Ishikawa (cell line): ENCODE measurements at regions not wholly inside any gene's neighbourhood (a gene's known extent, or its start where the extent isn't known, plus 50 kb on each side); places are given as distances from the start of the nearest gene placed in this dataset.

Experiments used
- CEBPB ChIP-seq: IDR thresholded peaks from 2 replicates; pipeline ENCODE4 v1.6.1; 2012
- CREB1 ChIP-seq: IDR thresholded peaks from 2 replicates; pipeline ENCODE4 v1.6.1; 2012; ENCODE audit warnings: low read depth
- EGR1 ChIP-seq: IDR thresholded peaks from 2 replicates; pipeline ENCODE4 v1.6.1; 2012
- EP300 ChIP-seq: IDR thresholded peaks from 2 replicates; pipeline ENCODE4 v1.6.1; 2012; ENCODE audit warnings: borderline replicate concordance
- FOXM1 ChIP-seq: IDR thresholded peaks from 2 replicates; pipeline ENCODE4 v1.6.1; 2012; ENCODE audit warnings: low read depth, borderline replicate concordance
- NFIC ChIP-seq: IDR thresholded peaks from 2 replicates; pipeline ENCODE4 v1.6.1; 2012
- RAD21 ChIP-seq: IDR thresholded peaks from 2 replicates; pipeline ENCODE4 v1.6.1; 2012; ENCODE audit warnings: low read depth
- TAF1 ChIP-seq: IDR thresholded peaks from 2 replicates; pipeline ENCODE4 v1.6.1; 2012; ENCODE audit warnings: low read depth, mild to moderate bottlenecking
- TCF12 ChIP-seq: IDR thresholded peaks from 2 replicates; pipeline ENCODE4 v1.6.1; 2012; ENCODE audit warnings: low read depth
- TEAD4 ChIP-seq: IDR thresholded peaks from 2 replicates; pipeline ENCODE4 v1.6.1; 2012
- YY1 ChIP-seq: IDR thresholded peaks from 2 replicates; pipeline ENCODE4 v1.6.1; 2012; ENCODE audit warnings: low read depth
- ZBTB7A ChIP-seq: IDR thresholded peaks from 2 replicates; pipeline ENCODE4 v1.6.1; 2012; ENCODE audit warnings: low read depth
- TF ChIP-seq, protein P1 (sequence below): IDR thresholded peaks from 2 replicates; pipeline ENCODE4 v1.6.1; 2012
- TF ChIP-seq, protein P2 (sequence below): IDR thresholded peaks from 2 replicates; pipeline ENCODE4 v1.6.1; 2012; ENCODE audit warnings: low read depth, mild to moderate bottlenecking
- TF ChIP-seq, protein P3 (sequence below): IDR thresholded peaks from 2 replicates; pipeline ENCODE4 v1.6.1; 2012

DNA sequence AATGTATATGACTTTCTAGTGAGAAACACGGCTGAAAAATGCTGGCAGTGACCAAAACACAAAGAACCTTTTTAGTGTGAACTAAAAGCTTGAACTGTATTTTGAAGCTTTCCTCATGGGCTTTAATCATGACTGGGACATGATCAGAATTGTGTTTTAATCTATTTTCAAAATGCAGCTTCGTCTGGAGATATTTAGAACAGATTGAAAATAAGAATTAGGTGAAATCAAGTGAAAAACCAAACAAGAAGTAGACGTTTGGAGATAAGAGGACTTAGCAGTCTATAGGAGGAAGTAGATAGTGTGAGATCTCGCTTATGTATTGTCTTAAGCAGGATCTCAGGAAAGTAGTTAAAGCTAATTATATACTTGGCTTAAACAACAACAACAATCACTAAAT lies 865.4 kb upstream of the MBL2 start:
- TF ChIP-seq RAD21 (no peak), CEBPB (no peak), EGR1 (no peak)
- TF ChIP-seq, protein P1, sequence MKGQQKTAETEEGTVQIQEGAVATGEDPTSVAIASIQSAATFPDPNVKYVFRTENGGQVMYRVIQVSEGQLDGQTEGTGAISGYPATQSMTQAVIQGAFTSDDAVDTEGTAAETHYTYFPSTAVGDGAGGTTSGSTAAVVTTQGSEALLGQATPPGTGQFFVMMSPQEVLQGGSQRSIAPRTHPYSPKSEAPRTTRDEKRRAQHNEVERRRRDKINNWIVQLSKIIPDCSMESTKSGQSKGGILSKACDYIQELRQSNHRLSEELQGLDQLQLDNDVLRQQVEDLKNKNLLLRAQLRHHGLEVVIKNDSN, result no peak

DNA sequence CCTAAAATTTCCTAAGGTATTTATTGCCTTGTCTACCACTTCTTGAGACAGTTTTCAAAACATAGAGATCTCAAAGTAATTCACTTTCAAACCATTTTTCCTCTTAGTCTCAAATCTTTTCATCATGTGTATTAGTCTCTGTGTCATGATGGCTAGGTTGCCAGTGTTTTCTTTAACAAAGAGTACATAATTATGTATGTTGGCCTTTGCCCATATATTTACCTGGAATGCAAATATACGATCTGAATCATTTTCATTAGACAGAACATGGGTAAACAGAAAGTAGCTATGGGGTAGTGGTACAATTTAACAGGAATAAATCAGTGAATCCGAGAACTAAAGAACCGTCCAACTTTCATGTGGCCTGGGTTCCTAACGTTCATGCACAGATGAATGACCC lies 852.1 kb upstream of the MBL2 start:
- TF ChIP-seq NFIC (no peak), FOXM1 (no peak), TCF12 (no peak), EGR1 (no peak), EP300 (no peak), TEAD4 (no peak), TAF1 (no peak)
- TF ChIP-seq, protein P2, sequence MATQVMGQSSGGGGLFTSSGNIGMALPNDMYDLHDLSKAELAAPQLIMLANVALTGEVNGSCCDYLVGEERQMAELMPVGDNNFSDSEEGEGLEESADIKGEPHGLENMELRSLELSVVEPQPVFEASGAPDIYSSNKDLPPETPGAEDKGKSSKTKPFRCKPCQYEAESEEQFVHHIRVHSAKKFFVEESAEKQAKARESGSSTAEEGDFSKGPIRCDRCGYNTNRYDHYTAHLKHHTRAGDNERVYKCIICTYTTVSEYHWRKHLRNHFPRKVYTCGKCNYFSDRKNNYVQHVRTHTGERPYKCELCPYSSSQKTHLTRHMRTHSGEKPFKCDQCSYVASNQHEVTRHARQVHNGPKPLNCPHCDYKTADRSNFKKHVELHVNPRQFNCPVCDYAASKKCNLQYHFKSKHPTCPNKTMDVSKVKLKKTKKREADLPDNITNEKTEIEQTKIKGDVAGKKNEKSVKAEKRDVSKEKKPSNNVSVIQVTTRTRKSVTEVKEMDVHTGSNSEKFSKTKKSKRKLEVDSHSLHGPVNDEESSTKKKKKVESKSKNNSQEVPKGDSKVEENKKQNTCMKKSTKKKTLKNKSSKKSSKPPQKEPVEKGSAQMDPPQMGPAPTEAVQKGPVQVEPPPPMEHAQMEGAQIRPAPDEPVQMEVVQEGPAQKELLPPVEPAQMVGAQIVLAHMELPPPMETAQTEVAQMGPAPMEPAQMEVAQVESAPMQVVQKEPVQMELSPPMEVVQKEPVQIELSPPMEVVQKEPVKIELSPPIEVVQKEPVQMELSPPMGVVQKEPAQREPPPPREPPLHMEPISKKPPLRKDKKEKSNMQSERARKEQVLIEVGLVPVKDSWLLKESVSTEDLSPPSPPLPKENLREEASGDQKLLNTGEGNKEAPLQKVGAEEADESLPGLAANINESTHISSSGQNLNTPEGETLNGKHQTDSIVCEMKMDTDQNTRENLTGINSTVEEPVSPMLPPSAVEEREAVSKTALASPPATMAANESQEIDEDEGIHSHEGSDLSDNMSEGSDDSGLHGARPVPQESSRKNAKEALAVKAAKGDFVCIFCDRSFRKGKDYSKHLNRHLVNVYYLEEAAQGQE, result no peak
- TF ChIP-seq, protein P3, sequence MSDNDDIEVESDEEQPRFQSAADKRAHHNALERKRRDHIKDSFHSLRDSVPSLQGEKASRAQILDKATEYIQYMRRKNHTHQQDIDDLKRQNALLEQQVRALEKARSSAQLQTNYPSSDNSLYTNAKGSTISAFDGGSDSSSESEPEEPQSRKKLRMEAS, result no peak

DNA sequence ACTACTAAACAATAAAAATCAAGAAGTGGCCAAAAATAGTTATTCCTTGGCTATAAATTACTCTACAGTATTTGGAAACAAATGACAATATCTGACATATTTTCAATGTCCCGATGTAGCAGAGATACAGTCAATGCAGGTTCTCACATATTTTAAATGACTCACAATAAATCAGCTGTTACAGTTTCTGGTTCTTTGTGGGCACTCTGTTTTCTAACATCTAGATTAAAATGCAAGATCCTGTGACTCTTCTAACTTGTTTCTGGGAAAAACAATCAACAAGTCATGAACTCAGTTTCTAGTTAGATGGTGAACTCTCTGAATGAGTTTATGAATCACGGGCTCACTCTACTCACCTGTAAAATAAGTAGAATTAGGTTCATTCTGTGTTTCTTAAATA lies 849.6 kb upstream of the MBL2 start:
- TF ChIP-seq ZBTB7A (no peak), EP300 (no peak), TAF1 (no peak)
- TF ChIP-seq, protein P1, result no peak

DNA sequence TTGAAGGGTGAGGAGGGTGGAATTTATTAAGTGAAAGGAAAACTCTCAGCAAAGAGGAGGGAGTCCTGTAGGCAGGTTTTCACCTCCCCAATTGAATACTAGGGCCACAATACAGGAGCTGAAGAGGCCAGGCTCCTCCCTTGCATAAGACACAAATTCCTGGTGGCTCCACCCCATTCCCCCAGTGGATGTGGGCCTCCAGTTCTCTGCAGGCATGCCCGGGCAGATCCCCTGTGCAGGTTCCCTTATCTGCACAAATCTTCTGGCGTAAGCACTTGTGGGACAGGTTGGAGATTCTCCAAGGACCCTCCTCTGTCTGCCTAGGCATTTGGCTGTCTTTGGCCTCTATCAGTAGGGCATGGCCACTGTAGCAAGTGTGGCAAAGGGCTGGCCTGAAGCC lies 847.1 kb upstream of the MBL2 start:
- TF ChIP-seq, protein P3, result no peak
- TF ChIP-seq CREB1 (no peak), EGR1 (no peak), TEAD4 (no peak), EP300 (no peak), FOXM1 (no peak), YY1 (no peak), TCF12 (no peak), NFIC (no peak), TAF1 (no peak), CEBPB (no peak), RAD21 (no peak)
- TF ChIP-seq, protein P2, result no peak
- TF ChIP-seq, protein P1, result no peak

DNA sequence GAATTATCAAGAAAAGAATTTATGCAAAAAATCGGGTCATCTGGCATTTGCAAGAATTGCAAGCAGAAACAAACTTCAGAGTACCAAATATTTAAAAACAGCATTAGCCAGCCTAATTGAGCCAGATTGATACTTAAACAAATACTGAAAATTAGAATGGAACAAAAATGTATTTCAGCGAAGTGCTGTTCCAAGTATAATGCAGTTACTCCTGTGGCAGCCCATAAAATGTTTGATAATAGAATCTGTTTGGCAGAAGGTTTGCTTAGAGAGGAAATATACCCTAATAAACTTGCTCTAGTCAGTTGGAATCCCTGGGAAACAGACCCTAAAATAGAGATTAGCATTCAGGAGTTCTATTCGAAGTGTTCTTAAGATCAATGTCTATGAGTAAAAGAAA lies 835.1 kb upstream of the MBL2 start:
- TF ChIP-seq CEBPB, result no peak
- TF ChIP-seq YY1, result no peak
- no peak for TF ChIP-seq EP300

DNA sequence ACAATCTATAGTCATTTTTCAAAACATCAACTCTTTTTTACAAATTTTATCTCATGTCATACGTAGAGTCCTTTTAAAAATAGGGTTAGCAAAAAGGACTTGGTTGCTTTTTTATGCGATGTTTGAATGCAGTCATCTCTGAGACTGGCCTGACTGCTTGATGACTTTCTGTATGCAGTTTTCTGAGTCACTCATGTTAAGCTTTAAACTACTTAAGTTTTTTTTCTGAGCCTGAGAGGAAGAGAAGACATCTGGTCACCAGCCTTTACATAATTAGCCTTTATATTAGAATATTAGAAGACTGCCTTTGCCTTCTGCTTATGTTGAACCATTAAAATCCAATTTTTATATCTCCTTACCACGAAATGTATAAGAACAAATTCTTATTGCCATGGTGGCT lies 834.4 kb upstream of the MBL2 start:
- TF ChIP-seq TEAD4, result no peak
- TF ChIP-seq CEBPB, result no peak
- no peak for TF ChIP-seq TAF1
- TF ChIP-seq, protein P1, result no peak
- TF ChIP-seq RAD21, result no peak
- TF ChIP-seq NFIC, result no peak
- no peak for TF ChIP-seq CREB1
- no peak for TF ChIP-seq YY1
- TF ChIP-seq TCF12, result no peak
- TF ChIP-seq ZBTB7A, result no peak
- no peak for TF ChIP-seq EP300
- TF ChIP-seq, protein P3, result no peak
- no peak for TF ChIP-seq FOXM1
- TF ChIP-seq, protein P2, result no peak
